Lung (tissue), 11 donors: ENCODE measurements at regions not wholly inside any gene's neighbourhood (a gene's known extent, or its start where the extent isn't known, plus 50 kb on each side); places are given as distances from the start of the nearest gene placed in this dataset.

Source experiments
- ATAC-seq: fragments of 200-7000 bp; cut with Tn5 transposase; one replicate; pipeline ENCODE4 v1.9.1; 2020; ENCODE audit warnings: moderate number of reproducible peaks; ENCODE audit not compliant: insufficient read depth, low FRiP score
- DNase-seq, 3 donors: peaks; one replicate each; pipeline ENCODE4 v3.0.0-alpha.2; 2013 to 2017
- H3K27ac ChIP-seq, 2 donors: one replicate each; pipeline ENCODE4 v1.5.1; 2013; ENCODE audit warnings: mild to moderate bottlenecking in 2 of 2, moderate library complexity in 2 of 2, control low read depth in 1 of 2, inconsistent platforms in 1 of 2, low read depth in 1 of 2, low read length in 1 of 2
- H3K27me3 ChIP-seq, 3 donors: one replicate each; pipeline ENCODE4 v1.5.1; 2013; ENCODE audit warnings: low read length in 2 of 3; ENCODE audit not compliant: control insufficient read depth in 3 of 3, insufficient read depth in 3 of 3
- H3K36me3 ChIP-seq, 4 donors: one replicate each; pipeline ENCODE4 v1.5.1; 2013; ENCODE audit warnings: low read length in 4 of 4, mild to moderate bottlenecking in 1 of 4, moderate library complexity in 1 of 4; ENCODE audit not compliant: control insufficient read depth in 4 of 4, insufficient read depth in 4 of 4
- H3K4me1 ChIP-seq, 5 donors: one replicate each; pipeline ENCODE4 v1.5.1; 2013; ENCODE audit warnings: low read length in 5 of 5, mild to moderate bottlenecking in 2 of 5, moderate library complexity in 1 of 5; ENCODE audit not compliant: control insufficient read depth in 5 of 5, insufficient read depth in 5 of 5
- H3K4me3 ChIP-seq: one replicate; pipeline ENCODE4 v1.5.1; 2013; ENCODE audit warnings: mild to moderate bottlenecking, control low read depth, moderate library complexity
- H3K9ac ChIP-seq, 2 donors: one replicate each; pipeline ENCODE4 v1.5.1; 2013; ENCODE audit warnings: low read length in 2 of 2, control low read depth in 1 of 2; ENCODE audit not compliant: insufficient read depth in 1 of 2
- H3K9me3 ChIP-seq, 4 donors: one replicate each; pipeline ENCODE4 v1.5.1; 2013; ENCODE audit warnings: low read length in 3 of 4, mild to moderate bottlenecking in 1 of 4, moderate library complexity in 1 of 4; ENCODE audit not compliant: control insufficient read depth in 4 of 4, insufficient read depth in 3 of 4
- WGBS, 2 donors: extraction: QIAGEN DNeasy Blood & Tissue Kit; methylation state at CpG; one replicate each; pipeline ENCODE4 v1.1.7; 2013; 5-methylcytosine and 5-hydroxymethylcytosine counted together
- TF ChIP-seq, protein P1 (sequence below): IDR thresholded peaks from 2 replicates; pipeline ENCODE4 v1.5.1; 2012; ENCODE audit warnings: mild to moderate bottlenecking; ENCODE audit errors: control extremely low read depth, extremely low read depth
- donor health status: control.
- donor health status: control.
- donor health status: Bipolar disorder and iron deficiency.
- donor health status: healthy.
- donor health status: DM: yes; HTN: yes; CAD: no.

- H3K27me3 ChIP-seq: no peaks in the 10 kb centered on the region
- TF ChIP-seq, protein P1, sequence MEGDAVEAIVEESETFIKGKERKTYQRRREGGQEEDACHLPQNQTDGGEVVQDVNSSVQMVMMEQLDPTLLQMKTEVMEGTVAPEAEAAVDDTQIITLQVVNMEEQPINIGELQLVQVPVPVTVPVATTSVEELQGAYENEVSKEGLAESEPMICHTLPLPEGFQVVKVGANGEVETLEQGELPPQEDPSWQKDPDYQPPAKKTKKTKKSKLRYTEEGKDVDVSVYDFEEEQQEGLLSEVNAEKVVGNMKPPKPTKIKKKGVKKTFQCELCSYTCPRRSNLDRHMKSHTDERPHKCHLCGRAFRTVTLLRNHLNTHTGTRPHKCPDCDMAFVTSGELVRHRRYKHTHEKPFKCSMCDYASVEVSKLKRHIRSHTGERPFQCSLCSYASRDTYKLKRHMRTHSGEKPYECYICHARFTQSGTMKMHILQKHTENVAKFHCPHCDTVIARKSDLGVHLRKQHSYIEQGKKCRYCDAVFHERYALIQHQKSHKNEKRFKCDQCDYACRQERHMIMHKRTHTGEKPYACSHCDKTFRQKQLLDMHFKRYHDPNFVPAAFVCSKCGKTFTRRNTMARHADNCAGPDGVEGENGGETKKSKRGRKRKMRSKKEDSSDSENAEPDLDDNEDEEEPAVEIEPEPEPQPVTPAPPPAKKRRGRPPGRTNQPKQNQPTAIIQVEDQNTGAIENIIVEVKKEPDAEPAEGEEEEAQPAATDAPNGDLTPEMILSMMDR: no peak
- no peak overlapping the region for H3K9ac ChIP-seq
- no peak for DNase-seq
- no peak for ATAC-seq
- 96 to 98% methylated on average over 3 of the region's 3 CpGs for WGBS, 2 donors
- no peak overlapping the region for H3K4me3 ChIP-seq
- no peaks in the 10 kb centered on the region for H3K36me3 ChIP-seq
- H3K27ac ChIP-seq: no peak overlapping the region
- H3K4me1 ChIP-seq: peaks cover 0 to 37% (median 12%) of the 10 kb centered on the region in 5 donors
- H3K9me3 ChIP-seq: no peaks in the 10 kb centered on the region
Measured at GRCh38 chr9:2492161-2492560, 129.4 kb upstream of the VLDLR start.

DNA sequence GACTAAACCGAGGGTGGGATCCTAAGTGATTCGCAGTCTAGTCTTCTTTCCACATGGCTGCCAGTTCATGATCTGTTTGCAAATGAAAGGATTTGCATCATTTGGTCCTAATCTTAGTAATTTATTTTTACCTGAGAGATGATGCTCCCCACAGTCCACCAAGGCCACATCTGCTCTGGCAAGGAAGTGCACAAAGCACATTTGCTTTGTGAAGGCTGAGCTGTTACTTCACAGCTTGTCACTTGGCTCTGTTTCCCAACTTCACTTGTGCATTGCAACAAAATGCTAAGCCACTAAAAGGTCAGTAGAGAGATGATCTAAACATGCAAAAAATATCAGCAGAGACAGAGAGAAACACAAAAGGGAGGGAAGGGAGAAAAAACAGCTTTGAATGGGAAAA, 128.5 kb upstream of the VLDLR start:
- no peak overlapping the region for H3K27ac ChIP-seq
- H3K4me3 ChIP-seq: no peak overlapping the region
- no peaks in the 10 kb centered on the region for H3K36me3 ChIP-seq
- TF ChIP-seq, protein P1: no peak
- 88 to 98% methylated on average over 2 of the region's 2 CpGs for WGBS, 2 donors
- ATAC-seq: no peak
- H3K9me3 ChIP-seq: no peaks in the 10 kb centered on the region
- peaks cover 0 to 37% (median 12%) of the 10 kb centered on the region in 5 donors for H3K4me1 ChIP-seq
- no peak overlapping the region for H3K9ac ChIP-seq
- no peaks in the 10 kb centered on the region for H3K27me3 ChIP-seq
- peak; percentile 42 to 92 (median 86) for DNase-seq

DNA sequence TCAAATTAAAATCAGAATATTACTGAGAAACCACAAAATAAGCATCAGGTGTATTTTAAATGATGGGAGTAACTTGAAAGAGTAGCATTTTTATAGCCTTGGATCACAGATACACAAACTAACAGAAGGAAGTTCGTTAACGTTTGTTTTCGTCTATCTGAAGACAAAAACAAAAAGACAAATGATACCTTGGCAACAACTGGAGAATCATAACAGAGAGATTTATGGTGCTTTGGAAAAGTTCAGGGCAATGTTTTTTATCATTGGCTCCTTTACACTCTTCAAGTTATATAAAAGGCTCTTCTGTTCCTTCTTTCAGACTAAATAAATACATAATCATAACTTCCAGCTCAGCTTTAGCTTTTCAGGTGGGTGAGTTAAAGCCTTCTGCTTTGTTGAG, 128.1 kb upstream of the VLDLR start:
- TF ChIP-seq, protein P1: no peak
- WGBS, 2 donors: 60 to 65% methylated on average over 3 of the region's 3 CpGs
- Histone ChIP-seq H3K4me1 (peaks cover 0 to 37% (median 12%) of the 10 kb centered on the region in 5 donors), H3K4me3 (no peak overlapping the region), H3K9me3 (no peaks in the 10 kb centered on the region), H3K27me3 (no peaks in the 10 kb centered on the region), H3K9ac (no peak overlapping the region), H3K36me3 (no peaks in the 10 kb centered on the region), H3K27ac (peak overlapping the region in 1 of 2 donors; percentile 1)
- DNase-seq: peak in 1 of 3 donors; percentile 65
- ATAC-seq: no peak

DNA sequence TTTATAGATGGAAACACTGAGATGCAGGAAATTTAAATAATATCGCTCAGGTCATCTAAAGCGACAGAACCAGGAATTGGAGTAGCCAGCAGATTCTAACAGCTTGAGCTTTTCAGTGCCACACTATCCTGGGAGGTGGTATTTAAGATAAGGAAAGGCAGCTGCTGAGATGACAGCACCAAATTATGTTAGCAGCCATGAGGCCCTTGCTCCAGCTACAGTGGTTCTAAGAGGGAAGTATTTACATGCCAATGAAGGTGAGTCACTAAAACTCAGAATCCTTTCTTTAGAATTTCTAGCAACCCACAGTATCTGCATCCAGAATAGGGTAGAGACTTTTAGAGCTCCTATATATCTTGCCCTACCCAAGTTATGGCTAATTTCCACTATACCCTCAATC, 127.0 kb upstream of the VLDLR start:
- Histone ChIP-seq H3K27ac (peak overlapping the region in 1 of 2 donors; percentile 88), H3K9ac (no peak overlapping the region), H3K36me3 (no peaks in the 10 kb centered on the region), H3K4me1 (peaks cover 0 to 37% (median 11%) of the 10 kb centered on the region in 5 donors), H3K27me3 (no peaks in the 10 kb centered on the region), H3K9me3 (no peaks in the 10 kb centered on the region), H3K4me3 (no peak overlapping the region)
- 80 to 87% methylated on average over 2 of the region's 2 CpGs for WGBS, 2 donors
- no peak for ATAC-seq
- peak; percentile 64 to 88 (median 88) for DNase-seq
- TF ChIP-seq, protein P1: no peak
